Neural cell (in vitro differentiated cells): ENCODE measurements at regions not wholly inside any gene's neighbourhood (a gene's known extent, or its start where the extent isn't known, plus 50 kb on each side); places are given as distances from the start of the nearest gene placed in this dataset.

Experiments
- H2AFZ ChIP-seq: fragments of 200-600, 300-800 bp; sonication (generic), shearing (Covaris generic); 2 replicates; pipeline ENCODE4 v1.6.0; 2014; ENCODE audit warnings: low read depth, mild to moderate bottlenecking, antibody characterized with exemption, low read length, moderate library complexity
- H3F3A ChIP-seq: fragments of 200-600 bp; shearing (Covaris generic); 2 replicates; pipeline ENCODE4 v1.6.1; 2016; ENCODE audit warnings: mild to moderate bottlenecking, moderate library complexity, mixed read lengths, antibody characterized with exemption, low read length; ENCODE audit not compliant: insufficient read depth, poor library complexity, severe bottlenecking
- H3K27ac ChIP-seq: fragments of 200-600, 300-800 bp; sonication (generic), shearing (Covaris generic); 2 replicates; pipeline ENCODE4 v1.5.1; 2014; ENCODE audit warnings: mild to moderate bottlenecking, low read length, moderate library complexity
- H3K27me3 ChIP-seq: fragments of 300-800, 200-600 bp; sonication (generic), shearing (Covaris generic); 2 replicates; pipeline ENCODE4 v1.6.0; 2014; ENCODE audit warnings: mild to moderate bottlenecking, low read depth, low read length, moderate library complexity; ENCODE audit not compliant: insufficient read depth
- H3K36me3 ChIP-seq: fragments of 300-800, 200-600 bp; sonication (generic), shearing (Covaris generic); 2 replicates; pipeline ENCODE4 v1.5.1; 2014; ENCODE audit warnings: mild to moderate bottlenecking, antibody characterized with exemption, low read length, moderate library complexity; ENCODE audit not compliant: insufficient read depth
- H3K4me2 ChIP-seq: fragments of 300-800, 200-600 bp; sonication (generic), shearing (Covaris generic); 2 replicates; pipeline ENCODE4 v1.6.0; 2014; ENCODE audit warnings: mild to moderate bottlenecking, low read length
- H3K4me3 ChIP-seq: fragments of 300-800, 200-600 bp; sonication (generic), shearing (Covaris generic); 2 replicates; pipeline ENCODE4 v1.5.1; 2014; ENCODE audit warnings: mild to moderate bottlenecking, low read length, moderate library complexity
- H3K79me2 ChIP-seq: fragments of 200-600 bp; shearing (Covaris generic); replicated peaks from 2 replicates; pipeline ENCODE4 v1.6.0; 2014; ENCODE audit warnings: mild to moderate bottlenecking, low read length, moderate library complexity; ENCODE audit not compliant: insufficient read depth
- H3K9ac ChIP-seq: fragments of 300-800, 200-600 bp; sonication (generic), shearing (Covaris generic); 2 replicates; pipeline ENCODE4 v1.6.1; 2016; ENCODE audit warnings: mild to moderate bottlenecking, low read length, mixed read lengths
- H3K9me2 ChIP-seq: fragments of 200-600 bp; shearing (Covaris generic); 2 replicates; pipeline ENCODE4 v1.6.1; 2016; ENCODE audit warnings: mild to moderate bottlenecking, low read length, mixed read lengths; ENCODE audit not compliant: insufficient read depth
- H3K9me3 ChIP-seq: fragments of 200-600, 300-800 bp; sonication (generic), shearing (Covaris generic); 2 replicates; pipeline ENCODE4 v1.6.1; 2016; ENCODE audit warnings: mild to moderate bottlenecking, mixed run types, low read length, moderate library complexity, mixed read lengths
- H4K20me1 ChIP-seq: fragments of 200-600 bp; shearing (Covaris generic); 2 replicates; pipeline ENCODE4 v1.6.1; 2016; ENCODE audit warnings: mild to moderate bottlenecking, mixed run types; ENCODE audit not compliant: insufficient read depth
- CTCF ChIP-seq: fragments of 450-650 bp; IDR thresholded peaks from 2 replicates; pipeline ENCODE4 v1.5.1; 2014; ENCODE audit warnings: antibody characterized with exemption, mild to moderate bottlenecking, moderate library complexity; ENCODE audit not compliant: poor library complexity, severe bottlenecking
- EP300 ChIP-seq: fragments of 450-650 bp; conservative IDR thresholded peaks from 2 replicates; pipeline ENCODE4 v1.6.1; 2014; ENCODE audit warnings: antibody characterized with exemption, mild to moderate bottlenecking, moderate library complexity; ENCODE audit not compliant: poor library complexity, severe bottlenecking
- EZH2 ChIP-seq: fragments of 200-600, 300-800 bp; shearing (Covaris generic), sonication (generic); IDR thresholded peaks from 2 replicates; pipeline ENCODE4 v1.6.1; 2014; ENCODE audit warnings: antibody characterized with exemption, low read length, borderline replicate concordance, mild to moderate bottlenecking; ENCODE audit not compliant: insufficient read depth, poor library complexity, severe bottlenecking
- MXI1 ChIP-seq: fragments of 450-650 bp; conservative IDR thresholded peaks from 2 replicates; pipeline ENCODE4 v1.6.1; 2014; ENCODE audit warnings: antibody characterized with exemption, mild to moderate bottlenecking; ENCODE audit not compliant: poor library complexity, severe bottlenecking
- POLR2AphosphoS5 ChIP-seq: IDR thresholded peaks from 2 replicates; pipeline ENCODE4 v1.6.1; 2012
- RAD21 ChIP-seq: fragments of 450-650 bp; conservative IDR thresholded peaks from 2 replicates; pipeline ENCODE4 v1.6.1; 2014; ENCODE audit warnings: antibody characterized with exemption, mild to moderate bottlenecking, moderate library complexity
- SMC3 ChIP-seq: fragments of 450-650 bp; conservative IDR thresholded peaks from 2 replicates; pipeline ENCODE4 v1.6.1; 2014; ENCODE audit warnings: antibody characterized with exemption, mild to moderate bottlenecking, moderate library complexity; ENCODE audit not compliant: poor library complexity
- TAF1 ChIP-seq: IDR thresholded peaks from 2 replicates; pipeline ENCODE4 v1.6.1; 2012; ENCODE audit warnings: low read depth
- TF ChIP-seq, protein P1 (sequence below): IDR thresholded peaks from 2 replicates; pipeline ENCODE4 v1.6.1; 2012; ENCODE audit warnings: borderline replicate concordance

DNA sequence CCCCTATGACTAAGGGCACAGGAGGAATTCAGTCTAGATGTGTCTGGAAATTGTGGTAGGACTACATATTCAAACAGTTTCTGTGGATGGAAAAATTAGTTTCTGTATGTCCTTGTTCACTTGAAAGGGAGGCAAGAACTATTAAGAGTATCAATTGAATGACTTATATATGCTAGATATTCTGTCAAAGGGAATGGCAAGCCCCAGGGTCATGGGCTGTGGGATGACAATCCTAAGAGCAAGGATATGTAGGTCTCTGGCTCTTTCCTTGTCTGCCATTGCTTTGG, 383.5 kb upstream of the B3GALT2 start:
- H3K9me3 ChIP-seq, result no peaks in the 10 kb centered on the region
- no peaks in the 10 kb centered on the region for H3K79me2 ChIP-seq
- no peaks in the 10 kb centered on the region for H4K20me1 ChIP-seq
- H3K4me2 ChIP-seq, result no peak overlapping the region
- no peaks in the 10 kb centered on the region for H3K36me3 ChIP-seq
- H3K9me2 ChIP-seq, result no peaks in the 10 kb centered on the region
- H3K4me3 ChIP-seq, result no peak overlapping the region
- H3F3A ChIP-seq, result no peaks in the 10 kb centered on the region
- H3K27me3 ChIP-seq, result no peaks in the 10 kb centered on the region
- TF ChIP-seq, protein P1, sequence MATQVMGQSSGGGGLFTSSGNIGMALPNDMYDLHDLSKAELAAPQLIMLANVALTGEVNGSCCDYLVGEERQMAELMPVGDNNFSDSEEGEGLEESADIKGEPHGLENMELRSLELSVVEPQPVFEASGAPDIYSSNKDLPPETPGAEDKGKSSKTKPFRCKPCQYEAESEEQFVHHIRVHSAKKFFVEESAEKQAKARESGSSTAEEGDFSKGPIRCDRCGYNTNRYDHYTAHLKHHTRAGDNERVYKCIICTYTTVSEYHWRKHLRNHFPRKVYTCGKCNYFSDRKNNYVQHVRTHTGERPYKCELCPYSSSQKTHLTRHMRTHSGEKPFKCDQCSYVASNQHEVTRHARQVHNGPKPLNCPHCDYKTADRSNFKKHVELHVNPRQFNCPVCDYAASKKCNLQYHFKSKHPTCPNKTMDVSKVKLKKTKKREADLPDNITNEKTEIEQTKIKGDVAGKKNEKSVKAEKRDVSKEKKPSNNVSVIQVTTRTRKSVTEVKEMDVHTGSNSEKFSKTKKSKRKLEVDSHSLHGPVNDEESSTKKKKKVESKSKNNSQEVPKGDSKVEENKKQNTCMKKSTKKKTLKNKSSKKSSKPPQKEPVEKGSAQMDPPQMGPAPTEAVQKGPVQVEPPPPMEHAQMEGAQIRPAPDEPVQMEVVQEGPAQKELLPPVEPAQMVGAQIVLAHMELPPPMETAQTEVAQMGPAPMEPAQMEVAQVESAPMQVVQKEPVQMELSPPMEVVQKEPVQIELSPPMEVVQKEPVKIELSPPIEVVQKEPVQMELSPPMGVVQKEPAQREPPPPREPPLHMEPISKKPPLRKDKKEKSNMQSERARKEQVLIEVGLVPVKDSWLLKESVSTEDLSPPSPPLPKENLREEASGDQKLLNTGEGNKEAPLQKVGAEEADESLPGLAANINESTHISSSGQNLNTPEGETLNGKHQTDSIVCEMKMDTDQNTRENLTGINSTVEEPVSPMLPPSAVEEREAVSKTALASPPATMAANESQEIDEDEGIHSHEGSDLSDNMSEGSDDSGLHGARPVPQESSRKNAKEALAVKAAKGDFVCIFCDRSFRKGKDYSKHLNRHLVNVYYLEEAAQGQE, result no peak
- TF ChIP-seq SMC3, result no peak
- no peak for TF ChIP-seq POLR2AphosphoS5
- no peak overlapping the region for H3K27ac ChIP-seq
- no peak overlapping the region for H3K9ac ChIP-seq
- H2AFZ ChIP-seq, result no peak overlapping the region

DNA sequence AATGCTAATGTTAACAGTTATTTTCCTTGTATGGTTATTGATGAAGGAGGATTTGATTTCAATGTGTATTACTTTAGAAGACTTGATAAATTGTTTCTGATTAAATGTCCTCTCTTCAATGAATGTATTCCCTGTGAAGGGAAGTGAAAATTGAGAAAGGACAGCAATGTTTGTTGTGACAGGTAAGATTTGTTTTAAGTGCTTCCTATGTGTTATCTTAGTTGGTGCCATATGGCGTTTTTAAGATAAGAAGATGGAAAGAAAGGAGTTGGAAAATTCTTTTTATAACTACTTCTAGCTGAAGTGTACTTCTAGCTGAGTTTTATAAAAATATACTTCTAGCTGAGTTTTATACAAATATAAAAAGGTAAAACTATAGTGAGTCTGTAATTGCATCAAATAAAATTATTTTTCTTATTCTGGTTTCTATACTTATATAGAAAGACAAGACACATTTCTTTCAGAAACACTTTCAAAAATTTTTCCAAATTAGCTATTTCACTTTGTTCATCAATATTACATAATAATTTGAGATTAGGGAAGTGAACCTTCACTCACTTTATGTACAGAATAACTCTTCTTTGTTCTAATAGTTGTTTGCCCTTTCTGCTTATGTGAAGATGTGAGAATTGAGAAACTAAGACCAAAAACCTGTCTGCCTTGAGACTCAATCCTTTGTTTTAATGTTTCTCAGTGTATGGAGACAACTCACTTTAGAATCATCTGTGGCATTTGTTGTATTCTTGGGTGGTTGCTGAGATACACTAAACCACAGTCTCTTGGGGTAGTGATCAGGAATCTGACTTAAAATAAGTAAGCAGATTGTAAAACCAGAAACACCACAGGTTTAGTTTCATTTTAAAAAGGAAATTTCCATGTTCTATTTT, 382.9 kb upstream of the B3GALT2 start:
- Histone ChIP-seq H3F3A (no peaks in the 10 kb centered on the region), H3K9ac (no peak overlapping the region), H3K4me3 (no peak overlapping the region), H3K9me2 (no peaks in the 10 kb centered on the region), H3K9me3 (no peaks in the 10 kb centered on the region), H3K27ac (no peak overlapping the region), H3K4me2 (no peak overlapping the region), H2AFZ (no peak overlapping the region), H3K27me3 (no peaks in the 10 kb centered on the region), H3K36me3 (no peaks in the 10 kb centered on the region), H3K79me2 (no peaks in the 10 kb centered on the region), H4K20me1 (no peaks in the 10 kb centered on the region)
- TF ChIP-seq RAD21 (no peak), CTCF (no peak), POLR2AphosphoS5 (no peak), EZH2 (no peak), TAF1 (no peak), SMC3 (no peak), MXI1 (no peak), EP300 (no peak)
- TF ChIP-seq, protein P1, result no peak
